ENCODE measurements at regions not wholly inside any gene's neighbourhood (a gene's known extent, or its start where the extent isn't known, plus 50 kb on each side); places are given as distances from the start of the nearest gene placed in this dataset.
"Not testable (repeated sequence)": the region's sequence is repeated elsewhere in the genome, so short reads cannot be mapped to it uniquely, and the experiment has no call there.

DNA sequence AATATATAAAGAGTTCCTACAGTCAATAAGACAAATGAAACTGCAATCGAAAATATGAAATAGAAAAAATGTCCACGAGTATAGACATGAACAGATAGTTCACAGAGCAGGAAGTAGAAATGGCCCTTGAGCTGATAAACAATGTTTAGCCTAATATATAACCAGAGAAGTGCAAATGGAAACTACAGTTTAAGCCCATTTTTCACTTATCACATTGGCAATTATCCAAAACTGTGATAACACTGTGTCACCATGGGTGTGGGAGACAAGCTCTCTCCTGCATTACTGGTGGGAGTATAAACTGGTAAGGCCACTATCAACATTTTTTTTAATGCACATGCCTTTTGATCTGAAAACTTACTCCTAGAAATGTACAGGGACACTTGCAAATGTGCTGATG, 112.4 kb downstream of the TNFRSF13B start:
- not testable (repeated sequence) for H4K20me1 ChIP-seq (ENCODE audit: insufficient read depth, low read length); H3K9ac ChIP-seq (ENCODE audit: low read length); H3K36me3 ChIP-seq (replicated peaks; ENCODE audit: low read depth, low read length); H3K4me3 ChIP-seq (ENCODE audit: low read length); H3K9me3 ChIP-seq (ENCODE audit: insufficient read depth, low read length); H3K79me2 ChIP-seq (ENCODE audit: low read length); H3K27me3 ChIP-seq (ENCODE audit: low read depth, low read length); H2AFZ ChIP-seq (ENCODE audit: low read depth, low read length); H3K4me2 ChIP-seq (ENCODE audit: low read length); H3K4me1 ChIP-seq (ENCODE audit: low read length); H3K27ac ChIP-seq (ENCODE audit: low read length)

DNA sequence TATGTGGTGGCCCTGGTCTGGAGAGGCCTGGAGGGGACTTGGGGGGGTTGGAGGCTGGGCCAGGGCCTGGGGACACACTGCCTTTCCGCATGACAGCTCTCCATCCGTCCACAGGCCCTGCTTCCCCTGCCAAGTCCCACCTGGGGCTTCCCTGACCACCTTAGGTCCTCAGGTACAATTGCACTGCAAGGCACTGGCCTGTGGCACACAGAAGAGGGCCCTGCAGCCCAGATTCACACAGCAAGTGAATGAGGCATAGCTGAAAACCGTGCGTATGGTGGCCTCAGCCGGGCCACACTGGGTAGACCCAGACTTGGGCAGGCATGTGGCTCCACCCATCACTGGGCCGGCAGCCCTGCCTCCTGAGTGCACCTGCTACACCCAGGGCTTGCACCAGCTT, 114.2 kb downstream of the TNFRSF13B start:
- not testable (repeated sequence) for H3K36me3 ChIP-seq (replicated peaks; ENCODE audit: low read depth, low read length); H2AFZ ChIP-seq (ENCODE audit: low read depth, low read length); H3K4me3 ChIP-seq (ENCODE audit: low read length); H4K20me1 ChIP-seq (ENCODE audit: insufficient read depth, low read length); H3K79me2 ChIP-seq (ENCODE audit: low read length); H3K4me1 ChIP-seq (ENCODE audit: low read length); H3K27me3 ChIP-seq (ENCODE audit: low read depth, low read length); H3K9ac ChIP-seq (ENCODE audit: low read length); H3K9me3 ChIP-seq (ENCODE audit: insufficient read depth, low read length); H3K27ac ChIP-seq (ENCODE audit: low read length); H3K4me2 ChIP-seq (ENCODE audit: low read length)

DNA sequence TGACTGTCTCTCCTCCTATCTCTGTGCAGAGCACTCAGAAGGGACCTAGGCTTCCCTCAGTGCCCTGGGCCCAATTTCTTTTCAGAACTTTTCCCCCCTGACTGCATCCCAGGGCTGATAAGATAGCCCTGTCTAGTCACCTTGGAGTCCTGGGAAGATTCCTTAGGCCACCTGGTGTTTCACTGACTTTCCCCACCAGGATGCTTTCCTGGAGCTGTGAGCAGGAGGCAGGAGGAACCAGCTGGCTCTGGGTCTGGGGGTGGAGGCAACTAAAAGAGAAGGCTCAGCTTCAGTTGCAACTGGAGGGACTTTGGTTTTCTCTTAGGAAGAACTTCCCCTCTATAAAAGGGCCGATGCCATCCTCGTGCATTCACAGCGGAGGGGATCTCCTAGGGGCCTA, 115.1 kb downstream of the TNFRSF13B start:
- H3K27ac ChIP-seq (ENCODE audit: low read length); H3K4me3 ChIP-seq (ENCODE audit: low read length); H3K36me3 ChIP-seq (replicated peaks; ENCODE audit: low read depth, low read length); H3K27me3 ChIP-seq (ENCODE audit: low read depth, low read length); H4K20me1 ChIP-seq (ENCODE audit: insufficient read depth, low read length); H3K9ac ChIP-seq (ENCODE audit: low read length); H3K4me1 ChIP-seq (ENCODE audit: low read length); H3K79me2 ChIP-seq (ENCODE audit: low read length); H2AFZ ChIP-seq (ENCODE audit: low read depth, low read length); H3K9me3 ChIP-seq (ENCODE audit: insufficient read depth, low read length); H3K4me2 ChIP-seq (ENCODE audit: low read length): not testable (repeated sequence)

DNA sequence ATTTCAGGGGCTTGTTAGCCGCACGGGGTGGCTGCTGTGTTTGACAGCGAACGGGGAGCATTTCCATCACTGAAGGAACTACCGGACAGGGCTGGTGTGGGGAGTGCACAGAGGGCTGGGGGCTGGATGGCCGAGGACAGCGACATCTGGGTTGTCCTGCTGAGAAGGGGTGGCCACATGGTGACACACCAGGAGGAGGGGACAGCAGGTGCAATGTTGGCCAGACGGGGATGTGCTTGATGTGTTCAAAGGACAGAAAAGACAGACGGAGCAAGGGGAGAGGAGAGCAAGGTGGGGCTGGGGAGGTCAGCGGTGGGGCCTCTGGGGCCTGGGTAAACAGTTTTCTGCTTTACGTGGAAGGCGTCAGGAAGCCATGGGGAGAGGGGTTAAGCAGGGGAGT, 115.7 kb downstream of the TNFRSF13B start:
- H3K4me3 ChIP-seq (ENCODE audit: low read length); H3K36me3 ChIP-seq (replicated peaks; ENCODE audit: low read depth, low read length); H3K9me3 ChIP-seq (ENCODE audit: insufficient read depth, low read length); H3K27ac ChIP-seq (ENCODE audit: low read length); H3K9ac ChIP-seq (ENCODE audit: low read length); H3K4me1 ChIP-seq (ENCODE audit: low read length); H4K20me1 ChIP-seq (ENCODE audit: insufficient read depth, low read length); H3K27me3 ChIP-seq (ENCODE audit: low read depth, low read length); H3K4me2 ChIP-seq (ENCODE audit: low read length); H2AFZ ChIP-seq (ENCODE audit: low read depth, low read length); H3K79me2 ChIP-seq (ENCODE audit: low read length): not testable (repeated sequence)

DNA sequence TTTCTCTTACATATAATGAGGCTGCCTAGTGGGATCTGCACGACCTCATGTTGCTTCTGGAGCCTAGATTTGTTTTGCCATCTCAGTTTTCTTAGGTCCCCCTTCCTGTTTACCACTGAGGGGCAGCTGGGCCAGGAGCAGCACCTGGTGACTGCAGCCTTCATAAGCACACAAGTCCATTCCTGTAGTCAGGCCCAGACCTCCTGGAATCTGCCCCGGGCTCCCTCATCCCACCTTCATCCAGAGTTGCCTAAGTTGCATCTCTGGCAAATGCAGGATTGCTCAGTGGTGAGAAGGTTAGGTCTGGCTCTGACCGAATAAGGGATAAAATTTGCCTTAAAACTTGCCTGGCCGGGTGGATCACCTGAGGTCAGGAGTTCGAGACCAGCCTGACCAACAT, 117.3 kb downstream of the TNFRSF13B start:
- H3K4me1 ChIP-seq (ENCODE audit: low read length); H3K9ac ChIP-seq (ENCODE audit: low read length); H3K4me2 ChIP-seq (ENCODE audit: low read length); H3K27me3 ChIP-seq (ENCODE audit: low read depth, low read length); H3K79me2 ChIP-seq (ENCODE audit: low read length); H4K20me1 ChIP-seq (ENCODE audit: insufficient read depth, low read length); H3K36me3 ChIP-seq (replicated peaks; ENCODE audit: low read depth, low read length); H3K4me3 ChIP-seq (ENCODE audit: low read length); H3K9me3 ChIP-seq (ENCODE audit: insufficient read depth, low read length); H3K27ac ChIP-seq (ENCODE audit: low read length); H2AFZ ChIP-seq (ENCODE audit: low read depth, low read length): not testable (repeated sequence)

DNA sequence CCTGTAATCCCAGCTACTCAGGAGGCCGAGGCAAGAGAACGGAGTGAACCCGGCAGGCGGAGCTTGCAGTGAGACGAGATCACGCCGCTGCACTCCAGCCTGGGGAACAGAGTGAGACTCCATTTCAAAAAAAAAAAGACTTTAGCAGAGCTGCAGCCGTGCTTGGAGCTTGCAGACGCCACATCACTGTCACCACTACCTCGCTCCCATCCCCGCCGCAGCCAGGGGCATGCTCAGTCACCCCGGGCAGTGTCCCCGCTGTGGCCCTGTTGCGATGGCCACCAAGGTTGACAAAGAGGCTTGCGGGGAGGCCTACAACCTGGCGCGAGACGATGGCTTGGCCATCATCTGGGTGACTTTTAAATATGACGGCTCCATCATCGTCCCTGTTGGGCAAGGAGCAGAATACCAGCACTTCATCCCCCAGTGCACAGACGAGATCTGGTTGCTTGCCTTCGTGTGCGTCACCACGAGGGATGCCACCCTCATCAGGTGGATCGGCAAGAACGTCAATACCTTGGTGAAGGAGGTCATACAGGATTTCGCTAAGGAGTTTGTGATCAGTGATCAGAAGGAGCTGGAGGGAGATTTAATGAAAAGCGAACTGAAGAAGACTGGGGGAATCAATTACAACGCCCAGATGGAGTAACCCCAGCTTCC, 118.1 kb downstream of the TNFRSF13B start:
- no peaks in the 10 kb centered on the region for H3K79me2 ChIP-seq (ENCODE audit: low read length)
- H3K9me3 ChIP-seq (ENCODE audit: insufficient read depth, low read length), result no peaks in the 10 kb centered on the region
- H3K4me1 ChIP-seq (ENCODE audit: low read length), result no peaks in the 10 kb centered on the region
- H4K20me1 ChIP-seq (ENCODE audit: insufficient read depth, low read length), result no peaks in the 10 kb centered on the region
- H3K4me3 ChIP-seq (ENCODE audit: low read length), result no peak overlapping the region
- H3K36me3 ChIP-seq (replicated peaks; ENCODE audit: low read depth, low read length), result no peaks in the 10 kb centered on the region
- TF ChIP-seq, protein P1, sequence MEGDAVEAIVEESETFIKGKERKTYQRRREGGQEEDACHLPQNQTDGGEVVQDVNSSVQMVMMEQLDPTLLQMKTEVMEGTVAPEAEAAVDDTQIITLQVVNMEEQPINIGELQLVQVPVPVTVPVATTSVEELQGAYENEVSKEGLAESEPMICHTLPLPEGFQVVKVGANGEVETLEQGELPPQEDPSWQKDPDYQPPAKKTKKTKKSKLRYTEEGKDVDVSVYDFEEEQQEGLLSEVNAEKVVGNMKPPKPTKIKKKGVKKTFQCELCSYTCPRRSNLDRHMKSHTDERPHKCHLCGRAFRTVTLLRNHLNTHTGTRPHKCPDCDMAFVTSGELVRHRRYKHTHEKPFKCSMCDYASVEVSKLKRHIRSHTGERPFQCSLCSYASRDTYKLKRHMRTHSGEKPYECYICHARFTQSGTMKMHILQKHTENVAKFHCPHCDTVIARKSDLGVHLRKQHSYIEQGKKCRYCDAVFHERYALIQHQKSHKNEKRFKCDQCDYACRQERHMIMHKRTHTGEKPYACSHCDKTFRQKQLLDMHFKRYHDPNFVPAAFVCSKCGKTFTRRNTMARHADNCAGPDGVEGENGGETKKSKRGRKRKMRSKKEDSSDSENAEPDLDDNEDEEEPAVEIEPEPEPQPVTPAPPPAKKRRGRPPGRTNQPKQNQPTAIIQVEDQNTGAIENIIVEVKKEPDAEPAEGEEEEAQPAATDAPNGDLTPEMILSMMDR (IDR thresholded peaks at IDR 0.05; ENCODE audit: low read depth, low read length), result no peak
- TF ChIP-seq EZH2phosphoT487 (IDR thresholded peaks at IDR 0.05; ENCODE audit: low read depth), result no peak
- no peak overlapping the region for H3K4me2 ChIP-seq (ENCODE audit: low read length)
- no peaks in the 10 kb centered on the region for H3K27me3 ChIP-seq (ENCODE audit: low read depth, low read length)
- no peak overlapping the region for H3K27ac ChIP-seq (ENCODE audit: low read length)
- H3K9ac ChIP-seq (ENCODE audit: low read length), result no peak overlapping the region
- no peak overlapping the region for H2AFZ ChIP-seq (ENCODE audit: low read depth, low read length)

DNA sequence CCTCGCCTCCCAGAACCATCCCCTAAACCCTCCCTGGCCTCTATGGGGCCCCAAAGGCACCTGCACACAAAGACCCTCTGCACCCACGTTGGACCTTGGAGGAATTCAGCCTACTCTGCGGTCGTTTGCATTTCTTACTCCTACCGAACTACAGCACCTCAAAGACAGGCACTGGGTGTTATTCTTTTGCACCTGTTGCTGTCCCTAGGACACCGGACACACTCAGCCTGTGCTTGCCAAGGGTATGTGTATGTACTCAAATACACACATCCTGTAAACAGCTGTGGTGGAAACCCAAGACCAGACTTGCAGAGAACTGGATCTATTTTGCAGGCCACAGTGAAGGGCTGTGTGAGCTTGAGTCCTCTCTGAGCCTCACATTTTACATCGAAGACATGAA, 122.1 kb downstream of the TNFRSF13B start:
- H3K4me2 ChIP-seq (ENCODE audit: low read length); H3K4me1 ChIP-seq (ENCODE audit: low read length); H3K27ac ChIP-seq (ENCODE audit: low read length); H3K9ac ChIP-seq (ENCODE audit: low read length); H3K27me3 ChIP-seq (ENCODE audit: low read depth, low read length); H3K4me3 ChIP-seq (ENCODE audit: low read length); H3K36me3 ChIP-seq (replicated peaks; ENCODE audit: low read depth, low read length); H3K79me2 ChIP-seq (ENCODE audit: low read length); H2AFZ ChIP-seq (ENCODE audit: low read depth, low read length); H3K9me3 ChIP-seq (ENCODE audit: insufficient read depth, low read length); H4K20me1 ChIP-seq (ENCODE audit: insufficient read depth, low read length): not testable (repeated sequence)

DNA sequence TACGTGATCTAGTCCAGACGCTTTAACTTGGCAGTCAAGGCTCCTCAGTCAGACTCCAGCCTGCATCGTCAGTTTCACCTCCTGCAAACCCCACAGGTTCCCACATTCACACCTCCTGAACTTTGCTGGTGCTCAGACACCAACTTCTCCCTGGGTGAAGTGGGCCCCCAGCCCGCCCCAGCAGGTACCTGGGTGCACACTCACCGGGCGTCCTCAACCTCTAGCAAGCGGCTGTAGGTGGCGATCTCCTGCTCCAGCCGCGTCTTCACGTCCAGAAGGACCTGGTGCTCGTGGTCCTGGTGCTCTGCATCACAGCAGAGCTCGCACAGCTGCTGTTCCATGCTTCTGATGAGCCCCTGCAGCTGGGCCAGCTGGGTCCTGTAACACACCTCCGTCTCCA, 122.9 kb downstream of the TNFRSF13B start:
- H3K4me2 ChIP-seq (ENCODE audit: low read length); H3K9ac ChIP-seq (ENCODE audit: low read length); H2AFZ ChIP-seq (ENCODE audit: low read depth, low read length); H3K9me3 ChIP-seq (ENCODE audit: insufficient read depth, low read length); H3K27me3 ChIP-seq (ENCODE audit: low read depth, low read length); H3K4me3 ChIP-seq (ENCODE audit: low read length); H3K27ac ChIP-seq (ENCODE audit: low read length); H3K79me2 ChIP-seq (ENCODE audit: low read length); H3K36me3 ChIP-seq (replicated peaks; ENCODE audit: low read depth, low read length); H3K4me1 ChIP-seq (ENCODE audit: low read length); H4K20me1 ChIP-seq (ENCODE audit: insufficient read depth, low read length): not testable (repeated sequence)

DNA sequence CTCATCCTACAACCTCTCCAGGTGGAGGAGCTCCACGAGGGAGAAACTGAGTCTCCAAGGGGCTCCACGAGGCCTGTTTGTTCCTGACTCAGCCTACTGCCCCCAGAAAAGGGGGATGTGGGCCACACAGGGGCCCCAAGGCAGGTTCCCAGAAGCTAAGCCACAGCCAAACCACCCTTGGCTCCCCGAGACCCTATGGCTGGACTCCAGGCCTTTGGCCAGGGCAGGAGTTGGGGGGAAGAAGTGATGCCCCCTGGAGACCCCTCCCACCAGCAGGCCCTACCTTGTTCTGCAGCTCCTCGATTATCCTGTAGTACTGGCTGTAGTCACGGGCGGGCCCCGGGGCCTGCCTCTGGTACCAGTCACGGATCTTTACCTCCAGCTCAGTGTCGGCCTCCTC, 126.8 kb downstream of the TNFRSF13B start:
- not testable (repeated sequence) for H3K9me3 ChIP-seq (ENCODE audit: insufficient read depth, low read length); H3K4me1 ChIP-seq (ENCODE audit: low read length); H3K4me2 ChIP-seq (ENCODE audit: low read length); H3K27ac ChIP-seq (ENCODE audit: low read length); H3K36me3 ChIP-seq (replicated peaks; ENCODE audit: low read depth, low read length); H4K20me1 ChIP-seq (ENCODE audit: insufficient read depth, low read length); H2AFZ ChIP-seq (ENCODE audit: low read depth, low read length); H3K79me2 ChIP-seq (ENCODE audit: low read length); H3K9ac ChIP-seq (ENCODE audit: low read length); H3K4me3 ChIP-seq (ENCODE audit: low read length); H3K27me3 ChIP-seq (ENCODE audit: low read depth, low read length)

Measured in OCI-LY3 (cell line).